Right lobe of liver (tissue), 6 donors: ENCODE measurements at regions not wholly inside any gene's neighbourhood (a gene's known extent, or its start where the extent isn't known, plus 50 kb on each side); places are given as distances from the start of the nearest gene placed in this dataset.

Source experiments
- ATAC-seq, 4 donors: fragments of 200-7000 bp; cut with Tn5 transposase; one replicate each; pipeline ENCODE4 v1.9.1; 2020; ENCODE audit warnings: mild to moderate bottlenecking in 4 of 4, moderate library complexity in 4 of 4
- DNase-seq, 3 donors: peaks; one replicate each; pipeline ENCODE4 v3.0.0-alpha.2; 2020
- H3K27ac ChIP-seq, 3 donors: fragments of 200-600 bp; one replicate each; pipeline ENCODE4 v1.8.0; 2022
- H3K27me3 ChIP-seq, 2 donors: fragments of 200-600 bp; one replicate each; pipeline ENCODE4 v1.8.0; 2022
- H3K36me3 ChIP-seq, 4 donors: fragments of 200-600 bp; sonication (generic) in 1 of 4; one replicate each; pipeline versions ENCODE4 v1.5.1 to v1.8.0; 2017 to 2022; ENCODE audit warnings: control low read depth in 1 of 4
- H3K4me1 ChIP-seq, 4 donors: fragments of 200-600 bp; sonication (generic) in 1 of 4; one replicate each; pipeline versions ENCODE4 v1.5.1 to v1.8.0; 2017 to 2022; ENCODE audit warnings: control low read depth in 1 of 4
- H3K4me3 ChIP-seq, 3 donors: fragments of 200-600 bp; one replicate each; pipeline ENCODE4 v1.8.0; 2022
- H3K9me3 ChIP-seq, 4 donors: fragments of 200-600 bp; sonication (generic) in 1 of 4; one replicate each; pipeline versions ENCODE4 v1.5.1 to v1.8.0; 2017 to 2022; ENCODE audit warnings: control low read depth in 1 of 4
- CTCF ChIP-seq, 4 donors: fragments of 200-600 bp in 3 of 4; fragments of 450-650 bp in 1 of 4; IDR thresholded peaks; one replicate each; pipeline versions ENCODE4 v1.5.1 to v1.8.0; 2016 to 2022; ENCODE audit warnings: antibody characterized with exemption in 4 of 4, mild to moderate bottlenecking in 2 of 4
- POLR2A ChIP-seq: fragments of 450-650 bp; IDR thresholded peaks from one replicate; pipeline ENCODE4 v1.6.1; 2017; ENCODE audit warnings: antibody characterized with exemption, mild to moderate bottlenecking
- WGBS: methylation state at CpG from one replicate; pipeline ENCODE4 v1.1.6; 2018; ENCODE audit warnings: low coverage, low lambda C conversion rate; ENCODE audit not compliant: insufficient coverage; ENCODE audit errors: missing lambda C conversion rate; 5-methylcytosine and 5-hydroxymethylcytosine counted together
- intact Hi-C, 2 donors: fragments of 100-400 bp; cut with DNase I; formaldehyde crosslinking; loops; one replicate each; pipeline versions ENCODE4 v1.11.2 to v1.14.1; 2022
- donor health status: DM: no; HTN: yes; CAD: no.
- donor health status: DM: no; HTN: no; CAD: no.
- donor health status: DM: no; HTN: no; CAD: no.
- donor health status: DM: no; HTN: yes; CAD: no.
- donor health status: DM: no; HTN: yes; CAD: no.

GRCh38 chr10:88090568-88091214 is 227.3 kb downstream of the PTEN start:
- peaks cover 0 to 28% (median 7%) of the 10 kb centered on the region in 4 donors for H3K4me1 ChIP-seq
- H3K4me3 ChIP-seq: no peak overlapping the region
- no peaks in the 10 kb centered on the region for H3K36me3 ChIP-seq
- DNase-seq (no peak), ATAC-seq (no peak)
- H3K27ac ChIP-seq: no peak overlapping the region
- intact Hi-C loops: no loop called here
- H3K27me3 ChIP-seq: no peaks in the 10 kb centered on the region
- no peak for TF ChIP-seq CTCF (IDR thresholded peaks at IDR 0.05)
- no peak for TF ChIP-seq POLR2A
- H3K9me3 ChIP-seq: no peaks in the 10 kb centered on the region
- 54% methylated on average over 6 of the region's 7 CpGs for WGBS

- intact Hi-C loops: no loop called here
- H3K27ac ChIP-seq: peak overlapping the region in 1 of 3 donors; percentile 26
- DNase-seq (no peak), ATAC-seq (peak in 3 of 4 donors; percentile 13 to 42 (median 20))
- H3K27me3 ChIP-seq: no peaks in the 10 kb centered on the region
- H3K4me3 ChIP-seq: no peak overlapping the region
- TF ChIP-seq CTCF (IDR thresholded peaks at IDR 0.05) (no peak), POLR2A (no peak)
- H3K9me3 ChIP-seq: no peaks in the 10 kb centered on the region
- H3K4me1 ChIP-seq: peaks cover 0 to 32% (median 7%) of the 10 kb centered on the region in 4 donors
- 40% methylated on average over 4 of the region's 4 CpGs for WGBS
- H3K36me3 ChIP-seq: no peaks in the 10 kb centered on the region
Measured at GRCh38 chr10:88091490-88092061, 228.2 kb downstream of the PTEN start.

GRCh38 chr10:88092265-88092664 is 228.8 kb downstream of the PTEN start:
- Histone ChIP-seq H3K27me3 (no peaks in the 10 kb centered on the region), H3K36me3 (no peaks in the 10 kb centered on the region), H3K9me3 (no peaks in the 10 kb centered on the region), H3K4me1 (peaks cover 0 to 34% (median 7%) of the 10 kb centered on the region in 4 donors), H3K4me3 (no peak overlapping the region), H3K27ac (peak overlapping the region in 1 of 3 donors; percentile 8)
- WGBS: 70% methylated on average over 4 of the region's 4 CpGs
- ATAC-seq (no peak), DNase-seq (no peak)
- intact Hi-C loops: no loop called here
- TF ChIP-seq CTCF (IDR thresholded peaks at IDR 0.05) (no peak), POLR2A (no peak)

GRCh38 chr10:88092973-88093372 is 229.5 kb downstream of the PTEN start:
- Histone ChIP-seq H3K4me1 (peaks cover 0 to 34% (median 7%) of the 10 kb centered on the region in 4 donors), H3K27ac (peak overlapping the region in 1 of 3 donors; percentile 8), H3K9me3 (no peaks in the 10 kb centered on the region), H3K4me3 (no peak overlapping the region), H3K27me3 (no peaks in the 10 kb centered on the region), H3K36me3 (no peaks in the 10 kb centered on the region)
- TF ChIP-seq CTCF (IDR thresholded peaks at IDR 0.05) (no peak), POLR2A (no peak)
- intact Hi-C loops: no loop called here
- ATAC-seq: no peak
- 79% methylated on average over 3 of the region's 5 CpGs for WGBS
- DNase-seq: no peak
